HAP-1 (cell line): ENCODE measurements at regions not wholly inside any gene's neighbourhood (a gene's known extent, or its start where the extent isn't known, plus 50 kb on each side); places are given as distances from the start of the nearest gene placed in this dataset.
A peak's percentile ranks its signal among the peaks of the same experiment; 100 is the strongest.

Experiments
- DNase-seq, 2 experiments: peaks; one replicate each; pipeline ENCODE4 v3.0.0-alpha.2; 2016 to 2020; ENCODE audit warnings: low spot score in 2 of 2
- H3K27me3 ChIP-seq: fragments of 250-450 bp; sonication (Bioruptor Pico); 2 replicates; pipeline ENCODE4 v1.5.1; 2020; ENCODE audit warnings: low read depth, mild to moderate bottlenecking, moderate library complexity
- H3K36me3 ChIP-seq: fragments of 250-450 bp; sonication (Bioruptor Pico); replicated peaks from 2 replicates; pipeline ENCODE4 v1.5.1; 2020; ENCODE audit warnings: mild to moderate bottlenecking
- H3K4me1 ChIP-seq: fragments of 250-450 bp; sonication (Bioruptor Pico); 2 replicates; pipeline ENCODE4 v1.5.1; 2020; ENCODE audit warnings: mild to moderate bottlenecking
- H3K4me3 ChIP-seq: fragments of 250-450 bp; sonication (Bioruptor Pico); 2 replicates; pipeline ENCODE4 v1.5.1; 2020; ENCODE audit warnings: mild to moderate bottlenecking, moderate library complexity
- H3K9me3 ChIP-seq: fragments of 250-450 bp; sonication (Bioruptor Pico); 2 replicates; pipeline ENCODE4 v1.5.1; 2020; ENCODE audit warnings: mild to moderate bottlenecking, moderate library complexity
- in situ Hi-C: fragments of 300-500 bp; cut with MboI; formaldehyde crosslinking; loops from 3 replicates; pipeline ENCODE4 v1.14.3; 2020; ENCODE audit warnings: low sequenced_read_pairs, inconsistent platforms, mixed read lengths

DNA sequence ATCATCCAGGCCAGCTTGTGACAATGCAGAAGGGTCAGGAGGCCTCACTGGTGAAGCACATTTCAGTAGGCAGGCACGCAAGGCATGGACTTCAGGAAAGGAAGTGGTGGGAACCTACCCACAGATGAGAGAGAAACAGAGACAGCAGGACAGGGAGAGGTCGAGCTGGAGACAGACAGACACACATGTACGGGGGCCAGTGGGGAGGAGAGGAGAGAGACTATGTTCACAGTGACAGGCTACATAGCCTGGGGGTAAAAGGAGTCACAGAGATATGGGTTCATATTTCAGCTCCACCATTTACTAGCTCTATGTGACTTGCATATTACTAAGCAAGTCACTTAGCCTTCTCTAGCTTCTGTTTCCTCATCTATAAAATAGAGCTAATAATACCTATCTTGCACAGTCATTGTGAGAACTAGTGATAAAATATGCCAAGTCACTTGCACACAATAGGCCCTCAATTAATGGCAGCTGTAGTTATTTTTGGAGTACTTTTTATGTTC, 91.1 kb upstream of the FUT8 start:
- Histone ChIP-seq H3K4me1 (peaks cover 23% of the 10 kb centered on the region), H3K36me3 (no peaks in the 10 kb centered on the region), H3K9me3 (no peaks in the 10 kb centered on the region), H3K4me3 (no peak overlapping the region), H3K27me3 (no peaks in the 10 kb centered on the region; the same call in 1 of the 2 replicates)
- peak; percentile 21 for DNase-seq
- in situ Hi-C loops = no loop called here

- no peak overlapping the region for H3K4me3 ChIP-seq
- no peaks in the 10 kb centered on the region for H3K36me3 ChIP-seq
- H3K4me1 ChIP-seq = peaks cover 40% of the 10 kb centered on the region
- DNase-seq = no peak
- H3K9me3 ChIP-seq = no peaks in the 10 kb centered on the region
- H3K27me3 ChIP-seq = no peaks in the 10 kb centered on the region
- in situ Hi-C loops = no loop called here
Measured at GRCh38 chr14:65329481-65329880, 83.0 kb upstream of the FUT8 start.

DNA sequence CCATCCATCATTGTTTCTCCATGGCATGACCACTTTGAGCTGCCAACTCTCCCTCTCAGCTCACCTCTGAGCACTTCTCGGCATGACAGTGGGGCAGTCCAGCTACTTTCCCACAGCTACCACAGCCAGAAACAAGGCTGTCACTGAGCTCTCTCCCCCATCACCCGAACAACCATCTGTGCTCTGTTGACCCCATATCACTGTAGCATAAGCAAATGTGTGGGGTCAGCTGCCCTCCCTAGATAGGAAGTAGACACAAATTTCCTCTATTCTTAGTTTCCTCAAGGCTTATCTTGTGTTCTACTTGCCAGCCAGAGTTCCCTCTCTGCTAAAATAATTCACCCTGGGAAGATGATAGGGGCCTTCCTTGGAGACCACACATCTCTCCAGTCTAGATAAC, 82.6 kb upstream of the FUT8 start:
- in situ Hi-C loops = no loop called here
- H3K36me3 ChIP-seq = no peaks in the 10 kb centered on the region
- H3K9me3 ChIP-seq = no peaks in the 10 kb centered on the region
- H3K4me3 ChIP-seq = no peak overlapping the region
- no peak for DNase-seq
- no peaks in the 10 kb centered on the region for H3K27me3 ChIP-seq
- H3K4me1 ChIP-seq = peaks cover 44% of the 10 kb centered on the region

GRCh38 chr14:65330416-65330815, 82.1 kb upstream of the FUT8 start:
- Histone ChIP-seq H3K9me3 (no peaks in the 10 kb centered on the region), H3K4me1 (peaks cover 47% of the 10 kb centered on the region), H3K36me3 (no peaks in the 10 kb centered on the region), H3K27me3 (no peaks in the 10 kb centered on the region), H3K4me3 (no peak overlapping the region)
- in situ Hi-C loops = no loop called here
- DNase-seq = peak; percentile 78 to 98

DNA sequence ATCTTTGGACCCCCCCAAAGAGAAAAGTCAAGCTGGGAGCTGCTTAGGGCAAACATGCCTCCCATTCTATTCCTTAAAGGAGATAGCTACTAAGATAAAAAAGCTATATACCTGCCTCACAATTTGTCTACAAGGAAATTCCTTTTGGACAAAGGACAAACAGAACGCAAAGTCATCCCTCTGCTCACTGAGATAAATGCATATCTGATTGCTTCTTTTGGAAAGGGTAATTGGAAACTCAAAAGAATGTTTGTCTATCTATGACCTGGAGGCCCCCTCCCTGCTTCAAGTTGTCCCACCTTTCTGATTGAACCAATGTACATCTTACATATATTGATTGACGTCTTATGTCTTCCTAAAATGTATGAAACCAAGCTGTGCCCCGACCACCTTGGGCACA, 80.9 kb upstream of the FUT8 start:
- no peaks in the 10 kb centered on the region for H3K9me3 ChIP-seq
- H3K27me3 ChIP-seq = no peaks in the 10 kb centered on the region
- H3K36me3 ChIP-seq = no peaks in the 10 kb centered on the region
- in situ Hi-C loops = no loop called here
- no peak overlapping the region for H3K4me3 ChIP-seq
- H3K4me1 ChIP-seq = peaks cover 49% of the 10 kb centered on the region
- DNase-seq = no peak

DNA sequence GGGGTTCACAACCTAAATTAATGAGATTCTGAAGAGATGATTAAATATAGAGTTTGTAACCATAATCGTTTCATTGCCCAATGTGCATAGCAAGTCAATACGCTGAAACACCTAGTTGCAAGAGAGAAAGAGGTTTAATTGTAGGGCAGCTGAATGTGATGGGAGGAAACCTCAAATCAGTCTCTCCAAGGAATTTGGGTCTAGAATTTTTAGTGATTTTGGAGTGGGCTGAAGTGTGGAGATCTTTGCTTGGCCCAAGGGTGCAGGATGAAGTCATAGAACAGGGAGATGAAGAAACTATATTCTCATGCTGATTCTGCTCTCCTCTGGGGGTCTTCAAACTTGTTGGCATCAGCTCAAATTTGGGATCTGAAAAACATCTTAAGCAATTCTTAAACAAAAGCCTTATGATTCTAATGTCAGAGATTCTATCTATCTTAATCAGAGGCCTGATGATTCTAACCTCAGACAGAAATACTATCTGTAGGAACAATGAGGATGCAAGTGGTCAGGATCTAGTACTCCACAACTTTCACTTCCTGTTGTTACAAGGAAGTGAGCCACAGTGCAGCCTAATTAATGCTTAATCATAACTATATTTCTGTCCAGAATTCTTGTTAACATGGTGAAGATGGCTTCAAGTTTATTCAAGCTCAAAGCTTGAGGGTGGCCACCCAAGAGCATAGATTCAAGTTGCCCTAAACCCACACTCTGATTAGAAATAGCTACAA, 80.2 kb upstream of the FUT8 start:
- Histone ChIP-seq H3K27me3 (no peaks in the 10 kb centered on the region), H3K9me3 (no peaks in the 10 kb centered on the region), H3K4me1 (peaks cover 49% of the 10 kb centered on the region), H3K4me3 (no peak overlapping the region), H3K36me3 (no peaks in the 10 kb centered on the region)
- in situ Hi-C loops = no loop called here
- no peak for DNase-seq

- H3K36me3 ChIP-seq = no peaks in the 10 kb centered on the region
- no peaks in the 10 kb centered on the region for H3K27me3 ChIP-seq
- no peak overlapping the region for H3K4me3 ChIP-seq
- in situ Hi-C loops = no loop called here
- peak in 1 of 2 experiments; percentile 71 for DNase-seq
- H3K9me3 ChIP-seq = no peaks in the 10 kb centered on the region
- H3K4me1 ChIP-seq = peaks cover 49% of the 10 kb centered on the region
Measured at GRCh38 chr14:65333943-65334687, 78.4 kb upstream of the FUT8 start.

GRCh38 chr14:65334765-65335410, 77.6 kb upstream of the FUT8 start:
- peak; percentile 54 to 78 for DNase-seq
- in situ Hi-C loops = no loop called here

GRCh38 chr14:65335411-65335947, 77.1 kb upstream of the FUT8 start:
- Histone ChIP-seq H3K27me3 (no peaks in the 10 kb centered on the region), H3K36me3 (no peaks in the 10 kb centered on the region), H3K9me3 (no peaks in the 10 kb centered on the region), H3K4me1 (peaks cover 39% of the 10 kb centered on the region), H3K4me3 (no peak overlapping the region)
- in situ Hi-C loops = no loop called here
- no peak for DNase-seq

More at GRCh38 chr14:65334765-65335410, 77.6 kb upstream of the FUT8 start:
- Histone ChIP-seq H3K9me3 (no peaks in the 10 kb centered on the region), H3K4me1 (peaks cover 43% of the 10 kb centered on the region), H3K27me3 (no peaks in the 10 kb centered on the region), H3K36me3 (no peaks in the 10 kb centered on the region), H3K4me3 (no peak overlapping the region)

GRCh38 chr14:65336191-65336591, 76.3 kb upstream of the FUT8 start:
- H3K36me3 ChIP-seq = no peaks in the 10 kb centered on the region
- no peaks in the 10 kb centered on the region for H3K27me3 ChIP-seq
- no peaks in the 10 kb centered on the region for H3K9me3 ChIP-seq
- H3K4me1 ChIP-seq = peaks cover 34% of the 10 kb centered on the region
- DNase-seq = no peak
- in situ Hi-C loops = no loop called here
- no peak overlapping the region for H3K4me3 ChIP-seq

GRCh38 chr14:65339866-65340265, 72.7 kb upstream of the FUT8 start:
- in situ Hi-C loops = no loop called here
- Histone ChIP-seq H3K27me3 (no peaks in the 10 kb centered on the region), H3K4me3 (no peak overlapping the region), H3K9me3 (no peaks in the 10 kb centered on the region), H3K36me3 (no peaks in the 10 kb centered on the region), H3K4me1 (peaks cover 8% of the 10 kb centered on the region)
- no peak for DNase-seq

GRCh38 chr14:65344011-65344410, 68.5 kb upstream of the FUT8 start:
- no peaks in the 10 kb centered on the region for H3K9me3 ChIP-seq
- H3K36me3 ChIP-seq = no peaks in the 10 kb centered on the region
- no peak for DNase-seq
- no peak overlapping the region for H3K4me3 ChIP-seq
- H3K4me1 ChIP-seq = no peaks in the 10 kb centered on the region
- no peaks in the 10 kb centered on the region for H3K27me3 ChIP-seq
- in situ Hi-C loops = no loop called here

GRCh38 chr14:65345266-65345665, 67.3 kb upstream of the FUT8 start:
- in situ Hi-C loops = no loop called here
- Histone ChIP-seq H3K27me3 (no peaks in the 10 kb centered on the region), H3K9me3 (no peaks in the 10 kb centered on the region), H3K36me3 (no peaks in the 10 kb centered on the region), H3K4me3 (no peak overlapping the region), H3K4me1 (no peaks in the 10 kb centered on the region)
- DNase-seq = no peak

- no peak for DNase-seq
- in situ Hi-C loops = no loop called here
- H3K36me3 ChIP-seq = no peaks in the 10 kb centered on the region
Measured at GRCh38 chr14:65346474-65346873, 66.1 kb upstream of the FUT8 start.

More at GRCh38 chr14:65346474-65346873, 66.1 kb upstream of the FUT8 start:
- Histone ChIP-seq H3K9me3 (no peaks in the 10 kb centered on the region), H3K4me3 (no peak overlapping the region), H3K27me3 (no peaks in the 10 kb centered on the region), H3K4me1 (no peaks in the 10 kb centered on the region)
